ENCODE measurements at regions not wholly inside any gene's neighbourhood (a gene's known extent, or its start where the extent isn't known, plus 50 kb on each side); places are given as distances from the start of the nearest gene placed in this dataset.
"Not testable (repeated sequence)": the region's sequence is repeated elsewhere in the genome, so short reads cannot be mapped to it uniquely, and the experiment has no call there.

GRCh38 chr2:238512247-238512867 is 85.6 kb downstream of the ASB1 start:
- TF ChIP-seq ZFP3 (CRISPR knock-in tag; IDR thresholded peaks at IDR 0.05) (no peak), BACH2 (CRISPR knock-in tag; IDR thresholded peaks at IDR 0.05; ENCODE audit: borderline replicate concordance) (no peak), ZNF70 (CRISPR knock-in tag; IDR thresholded peaks at IDR 0.05) (no peak), PATZ1 (CRISPR knock-in tag; IDR thresholded peaks at IDR 0.05; ENCODE audit: borderline replicate concordance) (no peak), ZNF8 (CRISPR knock-in tag; IDR thresholded peaks at IDR 0.05) (no peak), CREB5 (CRISPR knock-in tag; IDR thresholded peaks at IDR 0.05; ENCODE audit: low read depth) (no peak), TCF4 (CRISPR knock-in tag; IDR thresholded peaks at IDR 0.05; ENCODE audit: borderline replicate concordance) (no peak), CSRNP3 (CRISPR knock-in tag; IDR thresholded peaks at IDR 0.05) (no peak), CSDC2 (CRISPR knock-in tag; IDR thresholded peaks at IDR 0.05) (no peak), ZNF565 (CRISPR knock-in tag; conservative IDR thresholded peaks at IDR 0.05; ENCODE audit: low read depth) (no peak), RARB (CRISPR knock-in tag; IDR thresholded peaks at IDR 0.05) (no peak), PPARA (CRISPR knock-in tag; IDR thresholded peaks at IDR 0.05; ENCODE audit: borderline replicate concordance) (no peak), ARNTL (CRISPR knock-in tag; IDR thresholded peaks at IDR 0.05; ENCODE audit: borderline replicate concordance, low read depth) (no peak)
- ATAC-seq: no peak

- TF ChIP-seq ZNF8 (CRISPR knock-in tag; IDR thresholded peaks at IDR 0.05) (no peak), TCF4 (CRISPR knock-in tag; IDR thresholded peaks at IDR 0.05; ENCODE audit: borderline replicate concordance) (no peak), PPARA (CRISPR knock-in tag; IDR thresholded peaks at IDR 0.05; ENCODE audit: borderline replicate concordance) (no peak), OSR1 (CRISPR knock-in tag; IDR thresholded peaks at IDR 0.05) (no peak), CSDC2 (CRISPR knock-in tag; IDR thresholded peaks at IDR 0.05) (no peak), ZC3H10 (CRISPR knock-in tag; IDR thresholded peaks at IDR 0.05) (no peak), ESRRG (CRISPR knock-in tag; IDR thresholded peaks at IDR 0.05) (no peak), ZFP3 (CRISPR knock-in tag; IDR thresholded peaks at IDR 0.05) (no peak), ISL1 (CRISPR knock-in tag; IDR thresholded peaks at IDR 0.05) (no peak), GLIS3 (CRISPR knock-in tag; IDR thresholded peaks at IDR 0.05) (no peak), CREB5 (CRISPR knock-in tag; IDR thresholded peaks at IDR 0.05; ENCODE audit: low read depth) (no peak), ZNF70 (CRISPR knock-in tag; IDR thresholded peaks at IDR 0.05) (no peak)
- ATAC-seq: peak; percentile 88
These were observed 86.6 kb downstream of the ASB1 start for GRCh38 chr2:238513346-238513745.

GRCh38 chr2:238514024-238514423 is 87.3 kb downstream of the ASB1 start:
- ATAC-seq: not testable (repeated sequence)

- TF ChIP-seq SNAI2 (CRISPR knock-in tag; IDR thresholded peaks at IDR 0.05) (no peak), TSHZ2 (CRISPR knock-in tag; IDR thresholded peaks at IDR 0.05) (no peak), CSDC2 (CRISPR knock-in tag; IDR thresholded peaks at IDR 0.05) (no peak), PATZ1 (CRISPR knock-in tag; IDR thresholded peaks at IDR 0.05; ENCODE audit: borderline replicate concordance) (no peak), ZNF565 (CRISPR knock-in tag; conservative IDR thresholded peaks at IDR 0.05; ENCODE audit: low read depth) (no peak), TOX (CRISPR knock-in tag; IDR thresholded peaks at IDR 0.05; ENCODE audit: borderline replicate concordance) (no peak), RARB (CRISPR knock-in tag; IDR thresholded peaks at IDR 0.05) (no peak), ZC3H10 (CRISPR knock-in tag; IDR thresholded peaks at IDR 0.05) (no peak), TCF4 (CRISPR knock-in tag; IDR thresholded peaks at IDR 0.05; ENCODE audit: borderline replicate concordance) (no peak), ARNTL (CRISPR knock-in tag; IDR thresholded peaks at IDR 0.05; ENCODE audit: borderline replicate concordance, low read depth) (no peak), ISL1 (CRISPR knock-in tag; IDR thresholded peaks at IDR 0.05) (no peak), CREB5 (CRISPR knock-in tag; IDR thresholded peaks at IDR 0.05; ENCODE audit: low read depth) (no peak), ZFP30 (CRISPR knock-in tag; IDR thresholded peaks at IDR 0.05) (no peak)
- ATAC-seq: no peak
These were observed 88.7 kb downstream of the ASB1 start for GRCh38 chr2:238515377-238515776.
